NCI-H748 treated with DMSO at 0.1 percent for 48 hours (cell line): ENCODE measurements at regions not wholly inside any gene's neighbourhood (a gene's known extent, or its start where the extent isn't known, plus 50 kb on each side); places are given as distances from the start of the nearest gene placed in this dataset.

Experiments
- DNase-seq: peaks from one replicate; lab custom pipeline; 2025; lab: John Stamatoyannopoulos, UW

- no peak for DNase-seq
Measured at GRCh38 chr12:88994971-88995370, 357.3 kb downstream of the DUSP6 start.

- no peak for DNase-seq
Measured at GRCh38 chr12:88994537-88994936, 357.8 kb downstream of the DUSP6 start.

- peak; percentile 75 for DNase-seq
Measured at GRCh38 chr12:88993651-88994050, 358.6 kb downstream of the DUSP6 start.

GRCh38 chr12:88986056-88986455, 366.2 kb downstream of the DUSP6 start:
- DNase-seq, result no peak

GRCh38 chr12:88985631-88986030, 366.7 kb downstream of the DUSP6 start:
- no peak for DNase-seq

GRCh38 chr12:88985011-88985410, 367.3 kb downstream of the DUSP6 start:
- DNase-seq, result no peak

GRCh38 chr12:88982694-88983093, 369.6 kb downstream of the DUSP6 start:
- DNase-seq, result no peak

- DNase-seq, result no peak
Measured at GRCh38 chr12:88977115-88977514, 375.2 kb downstream of the DUSP6 start.

GRCh38 chr12:88973998-88974397, 378.3 kb downstream of the DUSP6 start:
- DNase-seq, result no peak

GRCh38 chr12:88970740-88971139, 381.6 kb downstream of the DUSP6 start:
- DNase-seq, result no peak

- DNase-seq, result no peak
Measured at GRCh38 chr12:88969127-88969526, 383.2 kb downstream of the DUSP6 start.

GRCh38 chr12:88960213-88960878, 380.1 kb upstream of the KITLG start:
- DNase-seq, result no peak

GRCh38 chr12:88958946-88959345, 378.7 kb upstream of the KITLG start:
- DNase-seq, result peak; percentile 95

GRCh38 chr12:88958153-88958552, 377.9 kb upstream of the KITLG start:
- DNase-seq, result peak; percentile 73

- DNase-seq, result no peak
Measured at GRCh38 chr12:88957358-88957757, 377.1 kb upstream of the KITLG start.

- no peak for DNase-seq
Measured at GRCh38 chr12:88955531-88955930, 375.3 kb upstream of the KITLG start.

- no peak for DNase-seq
Measured at GRCh38 chr12:88953029-88953586, 372.8 kb upstream of the KITLG start.

GRCh38 chr12:88952562-88952942, 372.3 kb upstream of the KITLG start:
- peak; percentile 36 for DNase-seq

- DNase-seq, result no peak
Measured at GRCh38 chr12:88951860-88952561, 371.7 kb upstream of the KITLG start.

- no peak for DNase-seq
Measured at GRCh38 chr12:88951177-88951576, 370.9 kb upstream of the KITLG start.

GRCh38 chr12:88947486-88948043, 367.3 kb upstream of the KITLG start:
- peak; percentile 11 for DNase-seq

- no peak for DNase-seq
Measured at GRCh38 chr12:88946372-88946997, 366.2 kb upstream of the KITLG start.
